B cell (primary cell): ENCODE measurements at regions not wholly inside any gene's neighbourhood (a gene's known extent, or its start where the extent isn't known, plus 50 kb on each side); places are given as distances from the start of the nearest gene placed in this dataset.

Source experiments
- ATAC-seq: fragments of 200-7000 bp; cut with Tn5 transposase; one replicate; pipeline ENCODE4 v1.10.0; 2021; ENCODE audit warnings: low read depth, mild to moderate bottlenecking, moderate number of reproducible peaks, moderate library complexity
- CTCF ChIA-PET: fragments of 350-600 bp; sonication (Branson Sonifier 250); formaldehyde crosslinking; loops from one replicate; lab custom pipeline; 2021; ENCODE audit warnings: antibody characterized with exemption, inconsistent platforms; lab: Charles Lee
- POLR2A ChIA-PET: fragments of 350-600 bp; sonication (Branson Sonifier 250); formaldehyde crosslinking; loops from one replicate; lab custom pipeline; 2021; ENCODE audit warnings: antibody characterized with exemption; lab: Charles Lee
- DNase-seq: peaks from one replicate; pipeline ENCODE4 v3.0.0; 2013
- H2AFZ ChIP-seq: 2 replicates; pipeline ENCODE4 v1.6.1; 2012; ENCODE audit warnings: mild to moderate bottlenecking, low read depth, low read length; ENCODE audit not compliant: insufficient read depth, poor library complexity, severe bottlenecking
- H3K27ac ChIP-seq, 2 donors: 1 replicate in 1 of 2; 2 replicates in 1 of 2; pipeline ENCODE4 v1.5.1; 2012 to 2013; ENCODE audit warnings: low read length in 2 of 2, mild to moderate bottlenecking in 2 of 2, moderate library complexity in 1 of 2
- H3K27me3 ChIP-seq, 4 experiments: fragments of 200-600 bp in 1 of 4; sonication (generic) in 1 of 4; replicated peaks in 1 of 4; 1 replicate in 2 of 4; 2 replicates in 2 of 4; pipeline versions ENCODE4 v1.6.1 to v1.7.0; 2013 to 2016; ENCODE audit warnings: low read length in 3 of 4, mild to moderate bottlenecking in 2 of 4, mixed read lengths in 1 of 4, moderate library complexity in 1 of 4; ENCODE audit not compliant: insufficient read depth in 4 of 4, control insufficient read depth in 3 of 4; ENCODE audit errors: control extremely low read depth in 1 of 4
- H3K36me3 ChIP-seq, 2 experiments: replicated peaks in 1 of 2; 1 replicate in 1 of 2; 2 replicates in 1 of 2; pipeline versions ENCODE4 v1.6.1 to v1.7.1; 2013; ENCODE audit warnings: low read length in 1 of 2; ENCODE audit not compliant: insufficient read depth in 2 of 2, control insufficient read depth in 1 of 2; ENCODE audit errors: control extremely low read depth in 1 of 2, extremely low read depth in 1 of 2
- H3K4me1 ChIP-seq, 2 donors: fragments of 200-600 bp in 1 of 2; sonication (generic) in 1 of 2; 1 replicate in 1 of 2; 2 replicates in 1 of 2; pipeline versions ENCODE4 v1.5.1 to v1.6.1; 2013 to 2017; ENCODE audit warnings: low read length in 2 of 2; ENCODE audit not compliant: control insufficient read depth in 2 of 2, insufficient read depth in 2 of 2
- H3K4me2 ChIP-seq: replicated peaks from 2 replicates; pipeline ENCODE3; 2012; ENCODE audit warnings: mild to moderate bottlenecking, low read depth, low read length; ENCODE audit not compliant: poor library complexity, severe bottlenecking
- H3K4me3 ChIP-seq, 5 experiments: fragments of 200-600 bp in 1 of 5; sonication (generic) in 1 of 5; 1 replicate in 3 of 5; 2 replicates in 2 of 5; pipeline versions ENCODE4 v1.5.1 to v1.7.0; 2011 to 2016; ENCODE audit warnings: low read length in 4 of 5, mild to moderate bottlenecking in 4 of 5, low read depth in 2 of 5, control low read depth in 1 of 5, moderate library complexity in 1 of 5; ENCODE audit not compliant: insufficient read depth in 1 of 5; ENCODE audit errors: control extremely low read depth in 1 of 5, extremely low read depth in 1 of 5
- H3K79me2 ChIP-seq: fragments of 200-600 bp; sonication (generic); one replicate; pipeline ENCODE4 v1.6.0; 2016; ENCODE audit warnings: low read length; ENCODE audit not compliant: control insufficient read depth, insufficient read depth
- H3K9ac ChIP-seq: fragments of 200-600 bp; sonication (generic); 2 replicates; pipeline ENCODE4 v1.6.1; 2017; ENCODE audit warnings: mild to moderate bottlenecking, low read length, moderate library complexity
- H3K9me3 ChIP-seq, 3 donors: one replicate each; pipeline versions ENCODE4 v1.6.1 to v1.7.1; 2013; ENCODE audit warnings: low read length in 2 of 3; ENCODE audit not compliant: control insufficient read depth in 2 of 3, insufficient read depth in 1 of 3; ENCODE audit errors: control extremely low read depth in 1 of 3
- H4K20me1 ChIP-seq: 2 replicates; pipeline ENCODE4 v1.6.0; 2012; ENCODE audit warnings: mild to moderate bottlenecking, low read length; ENCODE audit not compliant: insufficient read depth, control insufficient read depth, poor library complexity, severe bottlenecking
- H3K27ac Mint-ChIP-seq: one replicate; pipeline ENCODE4 v1.8.0; 2021; ENCODE audit warnings: mixed read lengths
- H3K27me3 Mint-ChIP-seq: one replicate; pipeline ENCODE4 v1.8.0; 2021; ENCODE audit warnings: mixed read lengths
- H3K4me1 Mint-ChIP-seq: one replicate; pipeline ENCODE4 v1.8.0; 2021; ENCODE audit warnings: mixed read lengths
- H3K4me3 Mint-ChIP-seq: one replicate; pipeline ENCODE4 v1.8.0; 2021; ENCODE audit warnings: mixed read lengths
- H3K9me3 Mint-ChIP-seq: one replicate; pipeline ENCODE4 v1.8.0; 2022; ENCODE audit warnings: mixed read lengths; ENCODE audit not compliant: insufficient read depth
- EZH2 ChIP-seq: IDR thresholded peaks from 2 replicates; pipeline ENCODE4 v1.6.1; 2012; ENCODE audit warnings: borderline replicate concordance, low read depth, mild to moderate bottlenecking, moderate library complexity, low read length; ENCODE audit not compliant: insufficient read depth, poor library complexity, severe bottlenecking
- WGBS: methylation state at CpG from one replicate; pipeline ENCODE4 v1.1.5; 2013; ENCODE audit warnings: missing lambda C conversion rate; ENCODE audit not compliant: insufficient coverage; 5-methylcytosine and 5-hydroxymethylcytosine counted together
- intact Hi-C: fragments of 100-400 bp; cut with micrococcal nuclease; formaldehyde crosslinking; loops from one replicate; pipeline ENCODE4 v1.10.0; 2022
- TF ChIP-seq, protein P1 (sequence below): fragments of 200-600 bp; IDR thresholded peaks from one replicate; pipeline ENCODE4 v1.8.0; 2022; ENCODE audit warnings: antibody characterized with exemption, mild to moderate bottlenecking

DNA sequence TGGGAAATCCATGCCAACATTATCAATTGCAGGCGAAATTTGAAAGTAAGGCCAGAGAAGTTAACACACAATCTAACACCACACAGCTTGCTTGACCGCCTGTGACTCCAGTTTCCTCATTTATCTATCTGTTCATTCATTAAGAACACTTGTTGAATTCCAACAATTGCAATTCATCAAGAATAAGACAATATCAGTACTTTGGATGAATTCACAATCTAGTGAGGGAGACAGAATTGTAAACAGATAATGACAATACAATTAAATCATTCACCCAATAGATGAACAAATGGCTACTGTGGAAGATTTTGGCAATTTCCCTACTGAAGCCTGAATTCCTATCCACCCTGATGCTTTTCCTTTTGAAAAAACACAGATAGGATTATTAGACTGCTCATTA is 181.6 kb downstream of the TRIM36 start:
- 73% methylated on average over 2 of the region's 2 CpGs for WGBS
- H3K4me3 ChIP-seq = no peak overlapping the region
- H3K9me3 Mint-ChIP-seq = no peaks in the 10 kb centered on the region
- H3K4me3 Mint-ChIP-seq = no peak overlapping the region
- H3K4me2 ChIP-seq = no peak overlapping the region
- intact Hi-C loops = no loop called here
- no peak overlapping the region for H2AFZ ChIP-seq
- ChIA-PET CTCF (no interaction called here), POLR2A (no interaction called here)
- no peaks in the 10 kb centered on the region for H3K27me3 Mint-ChIP-seq
- H4K20me1 ChIP-seq = no peaks in the 10 kb centered on the region
- H3K27me3 ChIP-seq = no peaks in the 10 kb centered on the region
- no peaks in the 10 kb centered on the region for H3K36me3 ChIP-seq
- H3K27ac ChIP-seq = no peak overlapping the region
- no peaks in the 10 kb centered on the region for H3K4me1 Mint-ChIP-seq
- H3K27ac Mint-ChIP-seq = no peak overlapping the region
- no peak for ATAC-seq
- TF ChIP-seq, protein P1, sequence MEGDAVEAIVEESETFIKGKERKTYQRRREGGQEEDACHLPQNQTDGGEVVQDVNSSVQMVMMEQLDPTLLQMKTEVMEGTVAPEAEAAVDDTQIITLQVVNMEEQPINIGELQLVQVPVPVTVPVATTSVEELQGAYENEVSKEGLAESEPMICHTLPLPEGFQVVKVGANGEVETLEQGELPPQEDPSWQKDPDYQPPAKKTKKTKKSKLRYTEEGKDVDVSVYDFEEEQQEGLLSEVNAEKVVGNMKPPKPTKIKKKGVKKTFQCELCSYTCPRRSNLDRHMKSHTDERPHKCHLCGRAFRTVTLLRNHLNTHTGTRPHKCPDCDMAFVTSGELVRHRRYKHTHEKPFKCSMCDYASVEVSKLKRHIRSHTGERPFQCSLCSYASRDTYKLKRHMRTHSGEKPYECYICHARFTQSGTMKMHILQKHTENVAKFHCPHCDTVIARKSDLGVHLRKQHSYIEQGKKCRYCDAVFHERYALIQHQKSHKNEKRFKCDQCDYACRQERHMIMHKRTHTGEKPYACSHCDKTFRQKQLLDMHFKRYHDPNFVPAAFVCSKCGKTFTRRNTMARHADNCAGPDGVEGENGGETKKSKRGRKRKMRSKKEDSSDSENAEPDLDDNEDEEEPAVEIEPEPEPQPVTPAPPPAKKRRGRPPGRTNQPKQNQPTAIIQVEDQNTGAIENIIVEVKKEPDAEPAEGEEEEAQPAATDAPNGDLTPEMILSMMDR = no peak
- no peak for TF ChIP-seq EZH2
- no peaks in the 10 kb centered on the region for H3K4me1 ChIP-seq
- DNase-seq = no peak
- H3K79me2 ChIP-seq = no peaks in the 10 kb centered on the region
- H3K9me3 ChIP-seq = peaks cover 0 to 5% (median 0%) of the 10 kb centered on the region in 3 donors
- H3K9ac ChIP-seq = no peak overlapping the region

DNA sequence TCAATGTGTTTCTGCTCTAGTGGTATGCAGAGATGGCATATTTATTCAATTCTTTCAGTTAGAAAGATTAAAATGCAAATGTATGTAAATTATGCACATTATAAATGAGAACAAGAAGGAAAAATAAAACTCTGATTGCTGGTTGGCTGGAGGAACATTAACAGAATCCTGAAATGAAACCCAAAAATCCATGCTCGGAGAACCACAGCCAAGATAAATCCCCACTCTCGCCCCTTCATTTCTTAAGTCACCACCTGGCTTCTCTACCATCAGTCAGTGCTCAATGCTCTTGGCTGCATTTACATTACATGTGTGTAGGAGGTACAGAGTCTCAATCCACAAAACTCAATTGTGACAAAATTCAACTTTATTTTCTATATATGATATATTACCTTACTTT is 184.9 kb downstream of the TRIM36 start:
- Histone ChIP-seq H3K79me2 (no peaks in the 10 kb centered on the region), H4K20me1 (no peaks in the 10 kb centered on the region), H3K4me1 (no peaks in the 10 kb centered on the region), H3K27ac (no peak overlapping the region), H3K9ac (no peak overlapping the region), H3K4me2 (no peak overlapping the region), H3K36me3 (no peaks in the 10 kb centered on the region), H2AFZ (no peak overlapping the region), H3K4me3 (no peak overlapping the region), H3K9me3 (peaks cover 0 to 5% (median 0%) of the 10 kb centered on the region in 3 donors), H3K27me3 (no peaks in the 10 kb centered on the region)
- DNase-seq (no peak), ATAC-seq (no peak)
- intact Hi-C loops = no loop called here
- H3K9me3 Mint-ChIP-seq = no peaks in the 10 kb centered on the region
- H3K27ac Mint-ChIP-seq = no peak overlapping the region
- H3K4me1 Mint-ChIP-seq = no peaks in the 10 kb centered on the region
- ChIA-PET POLR2A (no interaction called here), CTCF (no interaction called here)
- WGBS = 100% methylated on average over 1 of the region's 2 CpGs
- no peaks in the 10 kb centered on the region for H3K27me3 Mint-ChIP-seq
- H3K4me3 Mint-ChIP-seq = no peak overlapping the region
- TF ChIP-seq EZH2 = no peak
- TF ChIP-seq, protein P1 = no peak
